NCI-H2196 (cell line): ENCODE measurements at regions not wholly inside any gene's neighbourhood (a gene's known extent, or its start where the extent isn't known, plus 50 kb on each side); places are given as distances from the start of the nearest gene placed in this dataset.
A peak's percentile ranks its signal among the peaks of the same experiment; 100 is the strongest.
"Not testable (repeated sequence)": the region's sequence is repeated elsewhere in the genome, so short reads cannot be mapped to it uniquely, and the experiment has no call there.

Experiments
- DNase-seq: peaks from one replicate; lab custom pipeline; 2025; ENCODE audit not compliant: unreplicated experiment; lab: John Stamatoyannopoulos, UW

DNA sequence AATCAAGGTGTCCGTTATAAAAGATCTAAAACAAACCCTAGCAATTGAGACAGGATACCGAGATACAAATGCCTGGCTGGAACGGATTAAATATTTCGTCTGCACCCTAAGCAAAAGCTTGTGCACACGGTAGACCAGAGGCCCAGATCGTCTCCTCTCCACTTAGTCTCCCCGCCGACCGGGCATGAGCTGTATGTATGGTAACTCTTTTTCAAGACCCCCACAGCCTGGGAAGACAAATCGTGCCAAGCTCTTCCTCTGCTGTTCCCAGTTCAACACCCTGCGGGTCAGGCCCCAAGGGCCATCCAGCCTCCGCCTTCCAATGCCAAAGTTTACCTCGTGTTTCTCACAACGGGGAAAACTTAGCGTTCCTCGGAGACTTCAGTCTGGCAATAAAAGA lies 285.7 kb upstream of the GALNT17 start:
- no peak for DNase-seq

- no peak for DNase-seq
These were observed 282.2 kb upstream of the GALNT17 start for GRCh38 chr7:70849580-70850235.

GRCh38 chr7:70855373-70855772 lies 276.6 kb upstream of the GALNT17 start:
- no peak for DNase-seq

DNA sequence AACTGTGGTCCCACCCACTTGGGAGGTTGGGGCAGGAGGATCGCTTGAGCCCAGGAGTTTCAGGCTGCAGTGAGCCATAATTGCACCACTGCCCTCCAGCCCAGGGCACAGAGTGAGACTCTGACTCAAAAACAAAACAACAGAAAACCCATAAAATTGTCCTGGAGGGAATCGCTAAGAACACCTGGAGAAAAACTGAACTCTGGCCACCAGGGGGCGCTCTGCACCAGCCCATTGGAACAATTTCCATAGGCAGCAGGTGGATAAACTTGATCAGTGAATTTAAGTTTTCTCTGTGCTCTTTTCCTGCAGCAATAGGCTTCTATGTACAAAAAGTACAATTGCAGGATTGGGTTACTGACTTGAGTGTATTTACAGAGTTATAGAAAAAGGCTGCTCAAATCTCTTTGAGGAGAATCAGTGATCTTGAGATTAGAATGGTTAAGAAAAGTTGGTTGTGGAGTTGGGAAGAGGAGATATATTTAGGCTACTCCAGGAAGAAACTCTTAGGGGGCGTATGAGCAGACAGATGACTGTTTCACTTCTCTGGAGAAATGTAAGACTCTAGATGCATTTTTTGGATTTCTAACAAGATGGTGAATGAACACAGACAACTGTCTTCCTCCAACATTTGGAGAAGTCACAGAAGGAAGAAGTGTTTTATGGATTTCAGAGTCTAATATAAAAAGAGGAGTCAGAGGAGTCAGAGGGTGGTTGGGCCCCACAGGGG lies 274.9 kb upstream of the GALNT17 start:
- DNase-seq, result peak; percentile 75

GRCh38 chr7:70857793-70858545 lies 274.0 kb upstream of the GALNT17 start:
- DNase-seq, result no peak

DNA sequence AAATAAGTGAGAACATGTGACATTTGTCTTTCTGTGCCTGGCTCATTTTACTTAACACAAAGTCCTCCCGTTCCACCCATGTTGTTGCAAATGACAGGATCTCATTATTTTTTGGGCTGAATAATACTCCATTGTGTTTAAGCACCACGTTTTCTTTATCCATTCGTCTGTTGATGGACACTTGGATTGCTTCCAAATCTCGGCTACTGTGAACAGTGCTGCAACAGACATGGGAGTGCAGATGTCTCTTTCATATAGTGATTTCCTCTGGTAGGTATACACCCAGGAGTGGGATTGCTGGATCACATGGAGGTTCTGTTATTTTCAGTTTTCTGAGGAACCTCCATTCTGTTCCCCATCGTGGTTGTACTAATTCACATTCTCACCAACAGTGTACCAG lies 264.4 kb upstream of the GALNT17 start:
- DNase-seq, result no peak

- no peak for DNase-seq
These were observed 261.6 kb upstream of the GALNT17 start for GRCh38 chr7:70870349-70870748.

DNA sequence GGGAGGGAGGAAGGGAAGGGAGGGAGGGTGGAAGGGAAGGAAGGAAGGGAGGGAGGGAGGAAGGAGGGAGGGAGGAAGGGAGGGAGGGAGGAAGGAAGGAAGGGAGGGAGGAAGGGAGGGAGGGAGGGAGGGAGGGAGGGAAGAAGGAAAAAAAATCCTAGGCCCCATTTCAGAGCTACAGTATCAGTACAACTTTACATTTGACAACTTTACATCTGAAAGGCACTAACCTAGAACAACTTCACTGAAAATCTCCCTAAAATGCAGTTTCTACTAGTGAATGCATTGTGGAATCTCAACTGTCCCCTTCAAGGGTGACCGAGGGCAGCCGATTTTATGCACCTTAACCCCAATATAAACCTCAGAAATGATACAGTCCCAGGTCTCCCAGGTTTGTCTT lies 259.8 kb upstream of the GALNT17 start:
- no peak for DNase-seq

DNA sequence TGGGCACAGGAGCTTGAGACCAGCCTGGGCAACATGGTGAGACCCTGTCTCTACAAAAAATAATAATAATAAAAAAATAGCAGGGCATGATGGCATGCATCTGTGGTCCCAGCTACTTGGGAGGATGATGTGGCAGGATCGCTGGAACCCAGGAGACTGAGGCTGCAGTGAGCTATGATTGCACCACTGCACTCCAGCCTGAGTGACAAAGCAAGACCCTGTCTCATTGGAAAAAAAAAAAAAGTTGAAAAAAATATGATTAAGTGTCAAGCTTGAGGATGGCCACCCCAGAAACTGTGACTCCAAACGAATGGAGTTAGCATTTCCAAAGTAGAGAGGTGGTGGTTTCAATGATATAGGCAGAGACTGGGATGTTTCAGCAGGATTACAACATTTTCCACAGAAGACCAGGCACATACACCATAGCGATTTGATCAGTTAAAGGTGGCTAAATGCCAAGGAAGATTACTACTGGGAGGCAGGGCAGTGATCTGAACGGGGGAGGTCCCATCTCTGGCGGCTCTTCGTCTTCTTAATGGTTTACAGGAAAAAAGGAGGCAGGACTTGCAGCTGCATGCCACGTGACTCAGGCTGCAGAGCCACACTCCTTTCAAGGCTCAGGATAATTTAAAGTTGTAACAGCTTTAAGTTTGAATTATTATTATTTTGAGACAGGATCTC lies 250.6 kb upstream of the GALNT17 start:
- DNase-seq, result no peak

- DNase-seq, result no peak
These were observed 248.0 kb upstream of the GALNT17 start for GRCh38 chr7:70883750-70884439.

- no peak for DNase-seq
These were observed 247.5 kb upstream of the GALNT17 start for GRCh38 chr7:70884440-70884764.

GRCh38 chr7:70884809-70885208 lies 247.1 kb upstream of the GALNT17 start:
- DNase-seq, result no peak

DNA sequence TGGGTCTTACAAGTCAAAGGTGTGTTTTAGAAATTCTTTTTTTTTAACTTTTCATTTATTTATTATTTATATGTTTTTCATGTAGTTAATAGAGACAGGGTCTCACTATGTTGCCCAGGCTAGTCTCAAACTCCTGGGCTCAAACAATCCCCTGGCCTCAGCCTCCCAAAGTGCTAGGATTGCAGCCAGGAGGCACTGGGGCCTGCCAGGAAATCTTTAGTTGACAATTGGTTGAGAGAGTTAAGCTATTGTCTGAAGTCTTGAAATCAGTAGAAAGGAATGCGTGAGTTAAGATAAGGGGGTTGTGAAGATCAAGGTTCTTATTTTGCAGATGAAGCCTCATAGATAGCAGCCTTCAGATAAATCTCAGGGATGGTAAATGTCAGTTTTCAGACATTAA lies 245.4 kb upstream of the GALNT17 start:
- DNase-seq, result no peak

DNA sequence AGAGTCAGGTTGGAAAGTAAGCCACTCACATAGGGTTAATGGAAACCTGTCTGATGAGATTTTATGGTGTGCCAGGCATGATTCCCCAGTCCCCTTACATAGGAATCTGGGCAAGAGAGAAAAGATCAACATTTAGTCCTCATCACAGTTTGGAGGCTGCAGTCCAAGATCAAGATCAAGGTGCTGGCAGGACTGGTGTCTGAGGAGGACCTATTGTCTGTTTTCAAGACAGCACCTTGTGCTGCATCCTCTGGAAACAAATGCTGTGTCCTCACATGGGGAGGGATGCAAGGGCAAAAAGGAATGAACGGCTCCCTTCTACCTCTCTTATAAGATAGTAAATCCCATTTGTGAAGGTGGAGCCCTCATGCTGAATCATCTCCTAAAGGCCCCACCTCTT lies 244.8 kb upstream of the GALNT17 start:
- DNase-seq, result no peak

DNA sequence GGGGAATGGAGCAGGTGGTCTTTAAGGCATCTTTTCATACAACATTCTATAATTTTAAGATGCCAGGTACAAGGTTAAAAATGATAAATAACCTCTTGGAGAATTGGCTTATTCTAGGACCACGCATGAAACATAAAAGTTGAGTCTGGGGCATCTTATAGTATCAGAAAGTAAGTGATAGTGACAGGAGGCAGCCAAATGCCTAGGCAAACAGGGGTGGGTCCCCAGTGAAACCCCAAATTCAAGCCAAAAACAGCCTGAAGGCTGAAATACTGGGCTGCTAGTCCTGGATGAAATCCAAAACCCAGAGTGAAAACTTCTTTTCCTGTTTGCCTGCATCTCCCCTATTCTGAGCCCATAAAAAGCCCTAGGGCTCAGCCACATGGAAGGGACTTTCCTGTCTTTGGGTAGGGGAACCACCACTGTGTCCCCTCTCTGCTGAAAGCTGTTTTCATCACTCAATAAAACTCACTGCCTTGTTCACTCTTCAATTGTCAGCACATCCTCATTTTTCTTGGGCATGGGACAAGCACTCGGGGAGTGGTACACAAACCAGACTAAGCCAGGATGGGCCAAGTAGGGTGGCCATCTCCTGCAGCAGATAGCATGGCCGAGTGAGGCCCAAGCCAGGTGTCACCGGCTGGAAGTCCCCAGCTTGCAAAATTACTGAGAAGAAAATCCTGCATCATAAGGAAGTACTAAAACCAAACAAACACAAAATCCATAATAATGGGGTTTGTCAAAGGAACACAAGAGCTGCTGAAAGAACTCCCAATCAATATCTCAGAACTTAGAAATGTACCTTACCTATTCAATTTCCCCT lies 241.6 kb upstream of the GALNT17 start:
- DNase-seq, result no peak

DNA sequence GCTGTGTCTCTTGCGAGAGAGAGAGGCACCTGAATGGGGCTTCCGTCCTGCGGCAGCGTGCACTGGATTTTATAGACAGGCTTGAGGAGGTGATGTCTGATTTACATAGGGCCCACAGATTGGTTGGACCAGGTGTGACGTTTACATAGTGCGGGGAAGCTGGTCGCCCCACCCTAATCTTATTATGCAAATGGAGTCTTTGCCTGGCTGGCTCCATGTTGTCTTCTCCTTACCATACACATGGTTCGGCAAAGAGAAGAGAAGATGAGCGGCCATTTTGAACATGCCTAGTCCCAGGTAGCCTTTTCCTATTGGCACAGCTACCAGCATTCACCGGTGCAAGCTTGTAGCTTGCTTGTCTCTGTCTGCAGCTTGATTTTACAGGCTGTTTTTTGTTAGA lies 238.5 kb upstream of the GALNT17 start:
- DNase-seq, result no peak

GRCh38 chr7:70893971-70894715 lies 237.8 kb upstream of the GALNT17 start:
- DNase-seq, result no peak

- DNase-seq, result no peak
These were observed 237.1 kb upstream of the GALNT17 start for GRCh38 chr7:70894799-70895198.

DNA sequence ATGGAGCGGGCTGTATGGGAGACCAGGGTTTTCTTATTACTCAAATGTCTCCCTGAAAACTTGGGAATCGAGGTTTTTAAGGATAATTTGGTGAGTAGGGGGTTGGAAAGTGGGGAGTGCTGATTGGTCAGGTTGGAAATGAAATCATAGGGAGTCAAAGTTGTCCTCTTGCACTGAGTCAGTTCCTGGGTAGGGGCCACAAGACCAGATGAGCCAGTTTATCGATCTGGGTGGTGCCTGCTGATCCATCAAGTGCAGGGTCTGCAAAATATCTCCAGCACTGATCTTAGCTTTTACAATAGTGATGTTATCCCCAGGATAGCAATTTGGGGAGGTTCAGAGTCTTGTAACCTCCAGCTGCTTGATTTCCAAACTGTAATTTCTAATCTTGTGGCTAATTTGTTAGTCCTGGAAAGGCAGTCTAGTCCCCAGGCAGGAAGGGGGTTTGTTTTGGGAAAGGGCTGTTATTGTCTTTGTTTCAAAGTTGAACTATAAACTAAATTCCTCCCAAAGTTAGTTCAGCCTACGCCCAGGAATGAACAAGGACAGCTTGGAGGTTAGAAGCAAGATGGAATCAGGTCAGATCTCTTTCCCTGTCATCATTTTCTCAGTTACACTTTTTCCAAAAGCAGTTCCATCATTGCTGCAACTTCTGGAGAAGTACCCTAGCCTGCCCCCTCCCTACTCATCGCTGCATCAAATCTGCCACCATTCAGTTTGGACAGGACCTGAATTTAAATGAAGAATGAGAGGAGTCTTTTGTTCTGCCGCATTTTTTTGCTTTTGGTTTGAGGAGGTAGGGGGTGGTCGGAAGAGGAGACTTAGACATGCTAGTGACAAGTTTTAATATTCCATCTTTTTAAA lies 236.4 kb upstream of the GALNT17 start:
- DNase-seq, result not testable (repeated sequence)
